ENCODE measurements at regions not wholly inside any gene's neighbourhood (a gene's known extent, or its start where the extent isn't known, plus 50 kb on each side); places are given as distances from the start of the nearest gene placed in this dataset.

GRCh38 chr4:67365661-67366245 lies 179.6 kb downstream of the CENPC start:
- Histone ChIP-seq H3K9ac (no peak overlapping the region), H2AFZ (no peak overlapping the region), H3K9me2 (ENCODE audit: insufficient read depth) (no peaks in the 10 kb centered on the region), H3K4me3 (no peak overlapping the region), H3K27me3 (replicated peaks; ENCODE audit: insufficient read depth) (no peaks in the 10 kb centered on the region), H3F3A (ENCODE audit: insufficient read depth) (no peaks in the 10 kb centered on the region), H3K79me2 (ENCODE audit: insufficient read depth) (no peaks in the 10 kb centered on the region), H3K4me1 (ENCODE audit: insufficient read depth) (no peaks in the 10 kb centered on the region), H4K20me1 (ENCODE audit: insufficient read depth) (no peaks in the 10 kb centered on the region), H3K36me3 (ENCODE audit: low read depth) (no peaks in the 10 kb centered on the region), H3K9me3 (ENCODE audit: low read depth) (no peaks in the 10 kb centered on the region), H3K4me2 (ENCODE audit: unreplicated experiment) (no peak overlapping the region), H3K27ac (no peak overlapping the region)
- in situ Hi-C loops (cut with MboI), result no loop called here
- WGBS, 2 experiments (ENCODE audit: low coverage in 1 of 2, low lambda C conversion rate in 2 of 2, missing lambda C conversion rate in 2 of 2), result 4 to 10% methylated on average over 3 of the region's 3 CpGs
- TF ChIP-seq EZH2 (IDR thresholded peaks at IDR 0.05; ENCODE audit: insufficient read depth, poor library complexity, severe bottlenecking), result no peak
- no peak for TF ChIP-seq EZH2phosphoT487 (IDR thresholded peaks at IDR 0.05; ENCODE audit: insufficient read depth, low read depth)
- DNase-seq, result no peak

- TF ChIP-seq EZH2 (IDR thresholded peaks at IDR 0.05; ENCODE audit: insufficient read depth, poor library complexity, severe bottlenecking) (no peak), EZH2phosphoT487 (IDR thresholded peaks at IDR 0.05; ENCODE audit: insufficient read depth, low read depth) (no peak)
Measured at GRCh38 chr4:67355806-67356205, 189.5 kb downstream of the CENPC start.

GRCh38 chr4:67346654-67347053 lies 198.6 kb downstream of the CENPC start:
- in situ Hi-C loops (cut with MboI), result no loop called here
- no peak for TF ChIP-seq EZH2phosphoT487 (IDR thresholded peaks at IDR 0.05; ENCODE audit: insufficient read depth, low read depth)
- TF ChIP-seq EZH2 (IDR thresholded peaks at IDR 0.05; ENCODE audit: insufficient read depth, poor library complexity, severe bottlenecking), result no peak
- no peaks in the 10 kb centered on the region for H3K27me3 ChIP-seq (replicated peaks; ENCODE audit: insufficient read depth)
- H3K4me1 ChIP-seq (ENCODE audit: insufficient read depth), result no peaks in the 10 kb centered on the region
- H3K9me2 ChIP-seq (ENCODE audit: insufficient read depth), result no peaks in the 10 kb centered on the region
- no peak overlapping the region for H2AFZ ChIP-seq
- H3K4me3 ChIP-seq, result no peak overlapping the region
- H4K20me1 ChIP-seq (ENCODE audit: insufficient read depth), result no peaks in the 10 kb centered on the region
- H3K9me3 ChIP-seq (ENCODE audit: low read depth), result no peaks in the 10 kb centered on the region
- H3K9ac ChIP-seq, result no peak overlapping the region
- no peak overlapping the region for H3K4me2 ChIP-seq (ENCODE audit: unreplicated experiment)
- H3K79me2 ChIP-seq (ENCODE audit: insufficient read depth), result no peaks in the 10 kb centered on the region
- H3K36me3 ChIP-seq (ENCODE audit: low read depth), result no peaks in the 10 kb centered on the region
- DNase-seq, result no peak
- H3F3A ChIP-seq (ENCODE audit: insufficient read depth), result no peaks in the 10 kb centered on the region
- H3K27ac ChIP-seq, result no peak overlapping the region

More at GRCh38 chr4:67355806-67356205, 189.5 kb downstream of the CENPC start:
- H3K27ac ChIP-seq, result no peak overlapping the region
- no peak overlapping the region for H2AFZ ChIP-seq
- H3K4me1 ChIP-seq (ENCODE audit: insufficient read depth), result no peaks in the 10 kb centered on the region
- in situ Hi-C loops (cut with MboI), result no loop called here
- no peaks in the 10 kb centered on the region for H3K9me3 ChIP-seq (ENCODE audit: low read depth)
- H3K9me2 ChIP-seq (ENCODE audit: insufficient read depth), result no peaks in the 10 kb centered on the region
- no peaks in the 10 kb centered on the region for H3K36me3 ChIP-seq (ENCODE audit: low read depth)
- H4K20me1 ChIP-seq (ENCODE audit: insufficient read depth), result no peaks in the 10 kb centered on the region
- no peak overlapping the region for H3K9ac ChIP-seq
- no peaks in the 10 kb centered on the region for H3K79me2 ChIP-seq (ENCODE audit: insufficient read depth)
- no peaks in the 10 kb centered on the region for H3F3A ChIP-seq (ENCODE audit: insufficient read depth)
- H3K27me3 ChIP-seq (replicated peaks; ENCODE audit: insufficient read depth), result no peaks in the 10 kb centered on the region
- no peak overlapping the region for H3K4me2 ChIP-seq (ENCODE audit: unreplicated experiment)
- no peak for DNase-seq
- H3K4me3 ChIP-seq, result no peak overlapping the region

GRCh38 chr4:67344594-67345380 lies 200.5 kb downstream of the CENPC start:
- Histone ChIP-seq H2AFZ (no peak overlapping the region), H3K9me2 (ENCODE audit: insufficient read depth) (no peaks in the 10 kb centered on the region), H3K4me2 (ENCODE audit: unreplicated experiment) (no peak overlapping the region), H3K27me3 (replicated peaks; ENCODE audit: insufficient read depth) (no peaks in the 10 kb centered on the region), H3K27ac (no peak overlapping the region), H3K36me3 (ENCODE audit: low read depth) (no peaks in the 10 kb centered on the region), H4K20me1 (ENCODE audit: insufficient read depth) (no peaks in the 10 kb centered on the region), H3K4me3 (no peak overlapping the region), H3F3A (ENCODE audit: insufficient read depth) (no peaks in the 10 kb centered on the region), H3K9me3 (ENCODE audit: low read depth) (no peaks in the 10 kb centered on the region), H3K79me2 (ENCODE audit: insufficient read depth) (no peaks in the 10 kb centered on the region), H3K9ac (no peak overlapping the region), H3K4me1 (ENCODE audit: insufficient read depth) (no peaks in the 10 kb centered on the region)
- 5 to 7% methylated on average over 4 of the region's 4 CpGs for WGBS, 2 experiments (ENCODE audit: low coverage in 1 of 2, low lambda C conversion rate in 2 of 2, missing lambda C conversion rate in 2 of 2)
- TF ChIP-seq EZH2phosphoT487 (IDR thresholded peaks at IDR 0.05; ENCODE audit: insufficient read depth, low read depth), result no peak
- TF ChIP-seq EZH2 (IDR thresholded peaks at IDR 0.05; ENCODE audit: insufficient read depth, poor library complexity, severe bottlenecking), result no peak
- in situ Hi-C loops (cut with MboI), result no loop called here
- no peak for DNase-seq

All from GM23248 (cell line).